HEK293T (cell line): ENCODE measurements at regions not wholly inside any gene's neighbourhood (a gene's known extent, or its start where the extent isn't known, plus 50 kb on each side); places are given as distances from the start of the nearest gene placed in this dataset.

Source experiments
- ARNT ChIP-seq: fragments of 450-650 bp; IDR thresholded peaks from 2 replicates; pipeline ENCODE4 v1.6.1; 2017; ENCODE audit warnings: mild to moderate bottlenecking
- BHLHE40 ChIP-seq: fragments of 450-650 bp; IDR thresholded peaks from 2 replicates; pipeline ENCODE4 v1.6.1; 2016; ENCODE audit warnings: mild to moderate bottlenecking, moderate library complexity, borderline replicate concordance
- CTBP1 ChIP-seq: fragments of 450-650 bp; IDR thresholded peaks from 2 replicates; pipeline ENCODE4 v1.6.1; 2016; ENCODE audit warnings: borderline replicate concordance
- ELF4 ChIP-seq: fragments of 450-650 bp; IDR thresholded peaks from 2 replicates; pipeline ENCODE4 v1.6.1; 2017; ENCODE audit warnings: antibody characterized with exemption
- FOXA1 ChIP-seq: fragments of 450-650 bp; IDR thresholded peaks from 2 replicates; pipeline ENCODE4 v1.6.1; 2016; ENCODE audit warnings: mild to moderate bottlenecking
- FOXM1 ChIP-seq: fragments of 450-650 bp; IDR thresholded peaks from 2 replicates; pipeline ENCODE4 v1.6.1; 2017; ENCODE audit warnings: mild to moderate bottlenecking, borderline replicate concordance
- HDGF ChIP-seq: fragments of 450-650 bp; IDR thresholded peaks from 2 replicates; pipeline ENCODE4 v1.6.1; 2017; ENCODE audit warnings: antibody characterized with exemption, borderline replicate concordance
- L3MBTL2 ChIP-seq: fragments of 450-650 bp; conservative IDR thresholded peaks from 2 replicates; pipeline ENCODE4 v1.6.1; 2016; ENCODE audit warnings: mild to moderate bottlenecking
- LEF1 ChIP-seq: fragments of 450-650 bp; IDR thresholded peaks from 2 replicates; pipeline ENCODE4 v1.6.1; 2017; ENCODE audit warnings: mild to moderate bottlenecking, borderline replicate concordance
- SP1 ChIP-seq: fragments of 450-650 bp; IDR thresholded peaks from 2 replicates; pipeline ENCODE4 v1.6.1; 2017
- SUZ12 ChIP-seq: fragments of 450-650 bp; IDR thresholded peaks from 2 replicates; pipeline ENCODE4 v1.6.1; 2016; ENCODE audit warnings: mild to moderate bottlenecking
- TARDBP ChIP-seq: fragments of 450-650 bp; IDR thresholded peaks from 2 replicates; pipeline ENCODE4 v1.6.1; 2016
- ZNF384 ChIP-seq: fragments of 450-650 bp; IDR thresholded peaks from 2 replicates; pipeline ENCODE4 v1.6.1; 2016
- TF ChIP-seq, protein P1 (sequence below): fragments of 450-650 bp; IDR thresholded peaks from 2 replicates; pipeline ENCODE4 v1.6.1; 2016

DNA sequence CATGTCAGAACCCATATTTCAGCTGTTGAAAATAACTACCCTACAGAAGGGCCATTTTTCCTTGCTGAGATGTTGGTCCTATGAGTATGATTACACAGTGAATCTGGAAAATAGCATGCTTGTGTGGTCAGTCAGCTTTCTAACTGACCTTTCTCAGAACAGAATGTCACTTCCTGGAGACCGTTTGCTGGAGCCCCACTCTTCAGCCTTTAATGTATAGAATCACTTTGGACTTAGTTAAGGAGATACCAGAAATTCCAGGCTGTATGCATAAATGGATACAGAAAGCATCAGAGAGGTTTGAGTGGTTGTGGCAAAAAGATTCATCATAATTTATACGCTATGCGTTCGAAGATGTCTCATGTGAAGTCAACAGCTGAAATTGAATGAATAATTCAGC lies 488.1 kb downstream of the EBF1 start:
- no peak for TF ChIP-seq SP1
- TF ChIP-seq ARNT: no peak
- TF ChIP-seq HDGF: no peak
- TF ChIP-seq ELF4: no peak
- TF ChIP-seq FOXM1: no peak
- TF ChIP-seq BHLHE40: no peak
- no peak for TF ChIP-seq CTBP1
- TF ChIP-seq, protein P1, sequence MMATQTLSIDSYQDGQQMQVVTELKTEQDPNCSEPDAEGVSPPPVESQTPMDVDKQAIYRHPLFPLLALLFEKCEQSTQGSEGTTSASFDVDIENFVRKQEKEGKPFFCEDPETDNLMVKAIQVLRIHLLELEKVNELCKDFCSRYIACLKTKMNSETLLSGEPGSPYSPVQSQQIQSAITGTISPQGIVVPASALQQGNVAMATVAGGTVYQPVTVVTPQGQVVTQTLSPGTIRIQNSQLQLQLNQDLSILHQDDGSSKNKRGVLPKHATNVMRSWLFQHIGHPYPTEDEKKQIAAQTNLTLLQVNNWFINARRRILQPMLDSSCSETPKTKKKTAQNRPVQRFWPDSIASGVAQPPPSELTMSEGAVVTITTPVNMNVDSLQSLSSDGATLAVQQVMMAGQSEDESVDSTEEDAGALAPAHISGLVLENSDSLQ: no peak
- no peak for TF ChIP-seq FOXA1
- TF ChIP-seq TARDBP: no peak
- TF ChIP-seq SUZ12: no peak
- TF ChIP-seq LEF1: no peak
- TF ChIP-seq ZNF384: no peak
- TF ChIP-seq L3MBTL2: no peak
